ENCODE measurements at regions not wholly inside any gene's neighbourhood (a gene's known extent, or its start where the extent isn't known, plus 50 kb on each side); places are given as distances from the start of the nearest gene placed in this dataset.

GRCh38 chr6:22028403-22029090 lies 268.3 kb downstream of the PRL start:
- POLR2A ChIA-PET, result no interaction called here
- TF ChIP-seq CTCF (IDR thresholded peaks at IDR 0.05; ENCODE audit: insufficient read depth, low read length, missing control alignments), result no peak
- no peak overlapping the region for H3K4me3 ChIP-seq (ENCODE audit: low read depth, low read length)
- no peak for DNase-seq (ENCODE audit: low read depth, low spot score)
- CTCF ChIA-PET, result no interaction called here

GRCh38 chr6:22029171-22029570 lies 267.7 kb downstream of the PRL start:
- no peak overlapping the region for H3K4me3 ChIP-seq (ENCODE audit: low read depth, low read length)
- ChIA-PET POLR2A (no interaction called here), CTCF (no interaction called here)
- no peak for TF ChIP-seq CTCF (IDR thresholded peaks at IDR 0.05; ENCODE audit: insufficient read depth, low read length, missing control alignments)
- DNase-seq (ENCODE audit: low read depth, low spot score), result peak; percentile 10

- no peak overlapping the region for H3K4me3 ChIP-seq (ENCODE audit: low read depth, low read length)
- DNase-seq (ENCODE audit: low read depth, low spot score), result no peak
- TF ChIP-seq CTCF (IDR thresholded peaks at IDR 0.05; ENCODE audit: insufficient read depth, low read length, missing control alignments), result no peak
- ChIA-PET CTCF (no interaction called here), POLR2A (no interaction called here)
Measured at GRCh38 chr6:22030730-22031619, 265.9 kb downstream of the PRL start.

- POLR2A ChIA-PET, result interaction anchor here (0.5 kb wide), 1 partner anchor 78 kb away, joined by 3 read pairs; no protein-coding TSS in a partner anchor
- TF ChIP-seq CTCF (IDR thresholded peaks at IDR 0.05; ENCODE audit: insufficient read depth, low read length, missing control alignments), result no peak
Measured at GRCh38 chr6:22035690-22036089, 261.1 kb downstream of the PRL start.

GRCh38 chr6:22036275-22036674 lies 260.6 kb downstream of the PRL start:
- no peak overlapping the region for H3K4me3 ChIP-seq (ENCODE audit: low read depth, low read length)
- no peak for DNase-seq (ENCODE audit: low read depth, low spot score)
- ChIA-PET POLR2A (interaction anchor here (0.5 kb wide), 1 partner anchor 77 kb away, joined by 3 read pairs; no protein-coding TSS in a partner anchor), CTCF (interaction anchor here (1.6 kb wide), 1 partner anchor 10 kb away, joined by 9 read pairs; no protein-coding TSS in a partner anchor)
- TF ChIP-seq CTCF (IDR thresholded peaks at IDR 0.05; ENCODE audit: insufficient read depth, low read length, missing control alignments), result no peak

More at GRCh38 chr6:22035690-22036089, 261.1 kb downstream of the PRL start:
- no peak for DNase-seq (ENCODE audit: low read depth, low spot score)
- no peak overlapping the region for H3K4me3 ChIP-seq (ENCODE audit: low read depth, low read length)
- CTCF ChIA-PET, result interaction anchor here (1.6 kb wide), 1 partner anchor 10 kb away, joined by 9 read pairs; no protein-coding TSS in a partner anchor

GRCh38 chr6:22036699-22037098 lies 260.1 kb downstream of the PRL start:
- CTCF ChIA-PET, result no interaction called here
- TF ChIP-seq CTCF (IDR thresholded peaks at IDR 0.05; ENCODE audit: insufficient read depth, low read length, missing control alignments), result no peak
- POLR2A ChIA-PET, result no interaction called here
- DNase-seq (ENCODE audit: low read depth, low spot score), result no peak
- H3K4me3 ChIP-seq (ENCODE audit: low read depth, low read length), result no peak overlapping the region

Data from AG04449 (cell line).